Activated T-helper 1 cell treated with anti-CD3 and anti-CD28 coated beads, Interleukin-12 subunit alpha, Interleukin-12 subunit beta, Interleukin-2, Interleukin-4 antibody, amounts not matched to agents 30 ng/mL and 10 ng/mL and 1 ng/mL, durations not matched to agents 14 hours and 24 hours and 36 hours (primary cell): ENCODE measurements at regions not wholly inside any gene's neighbourhood (a gene's known extent, or its start where the extent isn't known, plus 50 kb on each side); places are given as distances from the start of the nearest gene placed in this dataset.

ENCODE experiments used
- DNase-seq: peaks from one replicate; pipeline ENCODE4 v3.0.0; 2021; ENCODE audit warnings: low spot score
- H3K27ac Mint-ChIP-seq: one replicate; pipeline ENCODE4 v1.8.0; 2021; ENCODE audit warnings: mild to moderate bottlenecking, mixed read lengths
- H3K27me3 Mint-ChIP-seq: one replicate; pipeline ENCODE4 v1.8.0; 2022; ENCODE audit warnings: mild to moderate bottlenecking, moderate library complexity, mixed read lengths; ENCODE audit not compliant: insufficient read depth
- H3K36me3 Mint-ChIP-seq: one replicate; pipeline ENCODE4 v1.8.0; 2021; ENCODE audit warnings: low read depth, mixed read lengths
- H3K4me1 Mint-ChIP-seq: one replicate; pipeline ENCODE4 v1.8.0; 2021; ENCODE audit warnings: low read depth, mixed read lengths
- H3K4me3 Mint-ChIP-seq: one replicate; pipeline ENCODE4 v1.8.0; 2021; ENCODE audit warnings: mild to moderate bottlenecking, moderate library complexity, mixed read lengths
- H3K9me3 Mint-ChIP-seq: one replicate; pipeline ENCODE4 v1.8.0; 2021; ENCODE audit warnings: mixed read lengths
- intact Hi-C: fragments of 100-400 bp; cut with micrococcal nuclease; formaldehyde crosslinking; loops from one replicate; pipeline ENCODE4 v1.15.1; 2024

DNA sequence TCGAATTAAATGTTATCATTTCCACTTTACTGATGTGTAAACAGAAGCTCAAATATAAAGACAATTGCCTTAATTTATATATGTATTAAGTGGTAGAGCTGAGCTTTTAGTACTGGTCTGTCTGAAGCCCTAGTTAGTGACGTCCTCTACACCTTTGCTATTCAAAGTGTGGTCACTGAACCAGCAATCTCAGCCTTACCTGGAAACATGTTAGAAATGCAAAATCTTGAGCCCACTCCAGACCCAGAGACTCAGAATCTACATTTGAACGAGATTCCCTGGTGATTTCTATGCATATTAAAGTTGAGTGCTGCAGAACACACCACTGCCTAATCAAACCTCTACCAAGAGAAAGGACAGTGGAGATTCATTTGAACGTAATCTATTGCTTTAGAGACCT lies 88.3 kb upstream of the MPDZ start:
- Mint-ChIP-seq H3K9me3 (no peaks in the 10 kb centered on the region), H3K4me3 (no peak overlapping the region), H3K36me3 (no peaks in the 10 kb centered on the region), H3K4me1 (no peaks in the 10 kb centered on the region), H3K27ac (no peak overlapping the region), H3K27me3 (no peaks in the 10 kb centered on the region)
- intact Hi-C loops = no loop called here
- no peak for DNase-seq

DNA sequence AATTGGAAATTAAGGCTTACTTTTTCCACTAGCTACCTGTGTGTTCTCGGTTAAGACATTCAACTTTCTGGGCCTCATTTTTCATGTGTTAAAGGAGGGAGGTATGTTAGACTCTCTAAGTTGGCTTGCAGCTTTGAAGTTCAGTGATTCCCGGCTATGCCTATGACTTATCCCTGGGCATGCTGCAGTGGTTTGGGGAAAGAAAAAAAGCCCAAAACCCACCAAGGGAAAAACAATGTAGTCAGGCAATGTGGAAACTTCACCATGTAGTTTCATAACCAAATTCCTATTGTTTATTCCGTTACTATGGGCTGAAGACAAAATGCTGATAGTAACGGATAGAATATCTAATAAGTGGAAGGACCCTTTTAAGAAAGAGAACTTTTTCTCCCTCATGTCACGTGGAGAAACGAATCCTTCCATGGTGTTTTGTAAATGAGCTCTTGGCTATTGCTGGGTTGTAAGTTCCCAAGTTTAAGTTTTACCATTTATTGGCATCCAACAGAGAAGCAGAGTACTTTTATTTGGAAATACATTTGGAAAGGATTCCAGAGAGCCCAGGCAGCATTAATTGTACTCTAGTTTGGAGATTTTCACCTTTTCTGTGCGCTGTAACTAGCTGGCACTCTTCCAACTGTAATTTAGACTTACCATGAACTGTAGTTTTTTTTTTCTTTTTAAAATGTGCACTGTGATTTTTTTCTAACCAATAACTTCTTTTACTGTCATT lies 84.9 kb upstream of the MPDZ start:
- Mint-ChIP-seq H3K27me3 (no peaks in the 10 kb centered on the region), H3K9me3 (no peaks in the 10 kb centered on the region), H3K4me3 (no peak overlapping the region), H3K27ac (no peak overlapping the region), H3K36me3 (no peaks in the 10 kb centered on the region), H3K4me1 (no peaks in the 10 kb centered on the region)
- DNase-seq = no peak
- intact Hi-C loops = no loop called here

DNA sequence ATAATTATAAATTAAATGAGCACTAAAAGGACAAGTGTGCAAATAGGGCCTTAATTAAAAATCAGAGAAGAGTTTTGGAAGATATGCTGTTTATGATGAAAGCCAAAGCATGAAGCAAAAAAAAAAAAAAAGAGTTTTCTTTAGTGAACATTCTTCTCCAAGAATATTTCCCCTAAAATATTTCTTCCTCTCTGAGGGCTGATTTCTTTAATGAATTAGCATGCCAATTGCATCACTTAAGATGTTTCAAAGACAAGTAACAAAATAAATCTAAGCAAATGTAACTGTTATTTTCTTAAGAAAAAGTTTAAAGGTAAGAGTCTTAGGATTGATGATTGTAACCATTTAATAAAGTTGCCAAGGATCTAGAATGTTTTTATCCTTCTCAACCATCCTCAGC lies 81.6 kb upstream of the MPDZ start:
- intact Hi-C loops = no loop called here
- Mint-ChIP-seq H3K4me3 (no peak overlapping the region), H3K4me1 (no peaks in the 10 kb centered on the region), H3K9me3 (no peaks in the 10 kb centered on the region), H3K36me3 (no peaks in the 10 kb centered on the region), H3K27ac (no peak overlapping the region), H3K27me3 (no peaks in the 10 kb centered on the region)
- no peak for DNase-seq

DNA sequence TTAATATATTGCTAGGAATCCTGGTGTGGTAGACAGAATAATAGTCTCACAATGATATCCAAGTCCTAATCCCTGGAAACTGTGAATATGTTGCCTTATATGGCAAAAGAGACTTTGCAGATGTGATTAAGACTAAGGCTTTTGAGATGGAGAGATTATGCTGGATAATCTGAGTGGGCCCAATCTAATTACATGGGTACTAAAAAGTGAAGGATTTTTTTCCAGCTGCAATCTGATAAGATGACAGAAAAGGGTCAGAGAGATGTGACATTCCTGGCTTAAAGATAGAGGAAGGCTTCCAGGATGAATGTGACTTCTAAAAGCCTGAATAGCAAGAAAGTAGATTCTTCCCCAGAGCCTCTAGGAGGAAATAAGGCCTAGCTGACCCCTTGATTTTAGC lies 80.7 kb upstream of the MPDZ start:
- Mint-ChIP-seq H3K36me3 (no peaks in the 10 kb centered on the region), H3K27ac (no peak overlapping the region), H3K4me1 (no peaks in the 10 kb centered on the region), H3K9me3 (no peaks in the 10 kb centered on the region), H3K4me3 (no peak overlapping the region), H3K27me3 (no peaks in the 10 kb centered on the region)
- intact Hi-C loops = no loop called here
- no peak for DNase-seq

DNA sequence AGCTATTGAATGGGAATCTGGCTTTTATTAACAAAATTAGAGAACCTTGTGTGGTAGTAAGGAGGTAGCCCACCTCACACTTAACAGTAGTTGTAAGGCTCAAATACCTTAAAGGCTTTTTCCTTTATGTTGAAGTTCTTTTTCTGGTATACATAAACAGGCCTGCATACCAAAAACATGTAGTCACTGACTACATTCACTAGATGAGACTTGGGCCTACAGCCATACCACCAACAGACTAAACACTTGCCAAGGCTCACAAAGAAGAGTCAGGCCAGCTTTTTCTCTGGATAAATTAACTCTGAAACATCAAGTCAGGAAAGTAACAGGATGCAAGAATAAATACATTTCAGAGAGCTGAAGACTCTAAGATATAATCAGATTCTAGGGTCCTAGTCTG lies 78.6 kb upstream of the MPDZ start:
- no peaks in the 10 kb centered on the region for H3K27me3 Mint-ChIP-seq
- H3K9me3 Mint-ChIP-seq = no peaks in the 10 kb centered on the region
- H3K4me3 Mint-ChIP-seq = no peak overlapping the region
- no peaks in the 10 kb centered on the region for H3K4me1 Mint-ChIP-seq
- H3K36me3 Mint-ChIP-seq = no peaks in the 10 kb centered on the region
- H3K27ac Mint-ChIP-seq = no peak overlapping the region
- DNase-seq = no peak
- intact Hi-C loops = no loop called here

DNA sequence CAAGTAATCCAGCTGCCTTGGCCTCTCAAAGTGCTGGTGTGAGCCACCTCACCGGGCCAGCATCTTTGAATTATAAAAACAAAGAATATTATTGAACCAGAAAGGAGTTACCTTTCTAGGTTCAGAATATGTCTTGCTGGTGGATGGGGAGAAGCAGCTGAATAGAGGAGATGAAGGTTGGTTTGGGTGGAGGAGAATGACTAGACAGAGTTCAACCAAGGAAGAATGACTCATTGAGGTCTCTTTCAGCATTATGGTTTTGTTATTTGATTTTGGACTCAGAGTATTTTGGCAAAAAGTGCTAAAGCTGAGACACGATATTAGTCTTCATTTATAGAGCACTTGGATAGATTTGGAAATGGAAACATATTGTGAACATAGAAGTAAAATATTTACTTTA lies 75.2 kb upstream of the MPDZ start:
- H3K27me3 Mint-ChIP-seq = no peaks in the 10 kb centered on the region
- intact Hi-C loops = loop anchor here (5.0 kb wide), 1 partner anchor 998 kb away; no protein-coding TSS in a partner anchor
- H3K9me3 Mint-ChIP-seq = no peaks in the 10 kb centered on the region

DNA sequence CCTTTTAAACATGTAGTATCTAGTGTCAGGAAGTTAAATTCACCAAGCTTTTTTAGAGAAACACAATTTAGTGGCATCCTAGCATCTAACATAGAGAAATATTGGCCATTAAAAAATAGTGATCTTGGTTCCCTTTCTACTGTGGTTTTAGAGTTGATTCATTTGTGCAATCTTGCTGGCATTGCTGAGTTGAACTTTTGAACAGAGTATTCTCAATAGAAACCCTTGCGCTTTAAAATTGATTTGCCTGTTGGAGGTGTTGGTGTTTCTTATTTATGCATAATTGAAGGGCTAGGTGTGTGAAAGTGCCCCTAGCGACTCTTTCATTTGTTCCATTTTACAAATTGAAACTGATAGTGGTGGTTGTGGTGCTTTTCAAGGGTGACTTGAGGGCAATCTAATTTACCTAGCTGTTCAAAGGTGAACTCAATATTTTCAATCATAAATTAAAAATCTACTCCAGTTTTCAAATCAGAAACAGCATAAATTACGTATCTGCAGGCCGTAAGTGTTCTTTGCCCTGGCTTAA lies 73.0 kb upstream of the MPDZ start:
- Mint-ChIP-seq H3K4me1 (no peaks in the 10 kb centered on the region), H3K4me3 (no peak overlapping the region), H3K27ac (no peak overlapping the region), H3K27me3 (no peaks in the 10 kb centered on the region), H3K9me3 (no peaks in the 10 kb centered on the region), H3K36me3 (no peaks in the 10 kb centered on the region)
- DNase-seq = no peak
- intact Hi-C loops = loop anchor here (5.0 kb wide), 1 partner anchor 1000 kb away; no protein-coding TSS in a partner anchor

More for the DNA sequence above, 75.2 kb upstream of the MPDZ start:
- Mint-ChIP-seq H3K4me3 (no peak overlapping the region), H3K36me3 (no peaks in the 10 kb centered on the region), H3K4me1 (no peaks in the 10 kb centered on the region), H3K27ac (no peak overlapping the region)
- no peak for DNase-seq

DNA sequence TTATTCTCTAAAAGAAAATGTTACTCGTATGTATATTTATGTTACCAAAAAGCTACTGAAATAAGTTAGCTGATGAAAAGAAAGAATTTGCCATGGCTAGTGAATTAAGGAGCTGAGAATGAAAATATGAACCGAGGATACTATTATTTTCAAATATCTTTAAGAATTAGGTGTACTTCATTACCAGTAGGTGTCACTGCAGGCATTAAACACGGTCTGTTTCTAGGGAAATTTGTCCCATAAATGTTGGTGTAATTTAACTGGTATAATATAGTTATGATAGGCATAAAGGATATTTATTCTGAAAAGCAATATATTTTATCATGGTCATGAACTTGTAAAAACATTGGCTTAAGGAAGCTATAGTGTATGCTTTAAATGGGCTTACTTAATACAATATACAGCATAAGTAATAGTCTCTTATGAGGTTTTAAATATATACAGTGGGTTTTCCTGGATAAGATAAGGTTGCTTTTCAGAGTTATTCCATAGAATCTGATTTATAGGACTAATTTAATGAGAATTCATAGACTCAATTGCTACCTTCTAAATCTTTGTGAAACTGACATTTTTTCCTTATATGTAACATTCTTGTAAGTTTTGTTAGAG lies 72.4 kb upstream of the MPDZ start:
- DNase-seq = no peak
- intact Hi-C loops = loop anchor here (5.0 kb wide), 1 partner anchor 1000 kb away; no protein-coding TSS in a partner anchor
- no peak overlapping the region for H3K4me3 Mint-ChIP-seq
- H3K36me3 Mint-ChIP-seq = no peaks in the 10 kb centered on the region
- H3K27ac Mint-ChIP-seq = no peak overlapping the region
- no peaks in the 10 kb centered on the region for H3K9me3 Mint-ChIP-seq
- no peaks in the 10 kb centered on the region for H3K4me1 Mint-ChIP-seq
- H3K27me3 Mint-ChIP-seq = no peaks in the 10 kb centered on the region

DNA sequence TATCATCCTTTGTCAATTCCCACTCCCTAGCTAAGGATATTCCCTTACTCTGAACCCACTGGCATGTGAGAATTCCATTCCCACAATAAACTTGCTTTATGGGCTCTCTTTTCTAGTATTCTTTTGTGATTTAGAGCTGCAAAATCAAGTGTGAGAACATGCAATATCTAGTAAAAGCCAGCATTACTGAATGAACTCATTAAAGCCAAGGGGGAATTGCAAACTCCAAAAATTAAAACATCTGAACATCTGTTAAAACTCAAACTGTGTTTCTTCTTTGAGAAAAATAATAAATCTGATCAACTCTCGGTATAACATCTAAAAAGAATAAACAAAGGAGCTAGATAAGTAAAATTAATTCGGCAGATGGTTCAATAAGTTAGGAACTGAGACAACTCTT lies 53.1 kb upstream of the MPDZ start:
- H3K27me3 Mint-ChIP-seq = no peaks in the 10 kb centered on the region
- no peak overlapping the region for H3K27ac Mint-ChIP-seq
- H3K4me3 Mint-ChIP-seq = no peak overlapping the region
- H3K9me3 Mint-ChIP-seq = no peaks in the 10 kb centered on the region
- intact Hi-C loops = no loop called here
- no peaks in the 10 kb centered on the region for H3K4me1 Mint-ChIP-seq
- DNase-seq = no peak
- no peaks in the 10 kb centered on the region for H3K36me3 Mint-ChIP-seq

DNA sequence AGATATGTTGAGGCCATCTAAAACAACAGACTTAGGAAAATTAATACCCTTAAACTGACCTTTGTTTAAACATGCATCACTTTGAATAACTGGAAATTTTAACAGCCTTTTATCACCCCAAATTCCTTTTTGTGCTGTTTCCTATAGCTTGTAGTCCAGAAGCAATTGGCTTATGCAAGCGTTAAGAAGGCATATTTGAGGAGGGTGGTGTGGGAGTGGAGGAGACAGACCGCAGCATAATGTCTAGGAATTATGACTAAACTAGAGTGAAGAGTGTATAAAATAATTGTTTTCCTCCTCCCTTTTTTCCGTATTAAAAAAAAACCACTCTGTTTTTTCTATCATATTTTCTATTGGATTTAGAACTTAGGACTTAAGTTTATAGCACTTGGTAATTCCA lies 51.8 kb upstream of the MPDZ start:
- no peaks in the 10 kb centered on the region for H3K36me3 Mint-ChIP-seq
- no peak for DNase-seq
- no peak overlapping the region for H3K4me3 Mint-ChIP-seq
- intact Hi-C loops = no loop called here
- H3K9me3 Mint-ChIP-seq = no peaks in the 10 kb centered on the region
- H3K27me3 Mint-ChIP-seq = no peaks in the 10 kb centered on the region
- no peak overlapping the region for H3K27ac Mint-ChIP-seq
- no peaks in the 10 kb centered on the region for H3K4me1 Mint-ChIP-seq

DNA sequence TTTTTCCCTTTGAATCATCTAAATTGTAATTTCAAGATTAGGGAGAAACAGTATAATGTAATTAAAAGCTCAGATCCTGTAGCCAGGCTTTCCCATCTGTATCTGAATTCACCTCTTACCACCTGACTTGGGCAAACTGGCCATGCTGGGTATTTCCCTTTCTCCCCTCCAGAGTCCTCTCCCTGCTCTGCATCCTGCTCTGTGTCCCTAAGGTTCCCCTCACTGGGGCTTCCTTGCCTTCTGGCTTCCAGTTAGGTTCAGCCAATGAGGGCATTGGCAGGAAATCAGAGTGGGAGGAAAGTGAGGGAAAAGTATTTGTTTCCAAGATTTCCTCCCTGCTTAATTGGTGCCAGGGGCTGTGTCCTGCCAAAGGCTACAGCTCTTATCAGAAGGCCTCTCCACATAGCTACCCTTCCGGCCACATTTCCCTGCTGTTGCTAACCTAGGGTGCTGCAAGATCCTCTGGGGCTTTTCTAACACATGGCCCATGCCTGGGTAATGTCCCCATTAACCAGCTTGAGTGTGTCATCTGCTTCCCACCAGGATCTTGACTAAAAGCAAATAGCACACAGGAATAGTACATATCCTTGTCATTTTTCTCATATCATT lies 51.0 kb upstream of the MPDZ start:
- no peaks in the 10 kb centered on the region for H3K4me1 Mint-ChIP-seq
- H3K4me3 Mint-ChIP-seq = no peak overlapping the region
- H3K27me3 Mint-ChIP-seq = no peaks in the 10 kb centered on the region

More for the DNA sequence above, 51.0 kb upstream of the MPDZ start:
- no peak overlapping the region for H3K27ac Mint-ChIP-seq
- intact Hi-C loops = no loop called here
- H3K36me3 Mint-ChIP-seq = no peaks in the 10 kb centered on the region
- H3K9me3 Mint-ChIP-seq = no peaks in the 10 kb centered on the region
- DNase-seq = no peak
